Cardiac septum (tissue), 1 donor: ENCODE measurements at regions not wholly inside any gene's neighbourhood (a gene's known extent, or its start where the extent isn't known, plus 50 kb on each side); places are given as distances from the start of the nearest gene placed in this dataset.

Source experiments
- DNase-seq: peaks from one replicate; pipeline ENCODE4 v3.0.0-alpha.2; 2020; ENCODE audit warnings: low spot score
- intact Hi-C: fragments of 100-400 bp; cut with DNase I; formaldehyde crosslinking; loops from one replicate; pipeline ENCODE4 v1.14.0; 2022
- donor health status: DM: no; HTN: no; CAD: no.

GRCh38 chr14:44070046-44070445 is 437.0 kb downstream of the FSCB start:
- intact Hi-C loops = no loop called here
- no peak for DNase-seq

- no peak for DNase-seq
- intact Hi-C loops = no loop called here
These were observed 453.7 kb downstream of the FSCB start for GRCh38 chr14:44053422-44053821.

- no peak for DNase-seq
- intact Hi-C loops = no loop called here
These were observed 465.4 kb downstream of the FSCB start for GRCh38 chr14:44041700-44042099.

- intact Hi-C loops = no loop called here
- no peak for DNase-seq
These were observed 466.5 kb downstream of the FSCB start for GRCh38 chr14:44040561-44040960.

GRCh38 chr14:44036248-44036647 is 470.8 kb downstream of the FSCB start:
- intact Hi-C loops = no loop called here
- no peak for DNase-seq

GRCh38 chr14:44035707-44036106 is 471.4 kb downstream of the FSCB start:
- no peak for DNase-seq
- intact Hi-C loops = no loop called here

GRCh38 chr14:44030831-44031383 is 476.2 kb downstream of the FSCB start:
- intact Hi-C loops = no loop called here
- no peak for DNase-seq

GRCh38 chr14:44029933-44030332 is 477.1 kb downstream of the FSCB start:
- intact Hi-C loops = no loop called here
- DNase-seq = no peak

- intact Hi-C loops = no loop called here
- no peak for DNase-seq
These were observed 479.7 kb downstream of the FSCB start for GRCh38 chr14:44027397-44027796.

GRCh38 chr14:44010595-44010994 is 496.5 kb downstream of the FSCB start:
- DNase-seq = no peak
- intact Hi-C loops = no loop called here

GRCh38 chr14:44010071-44010470 is 497.0 kb downstream of the FSCB start:
- DNase-seq = no peak
- intact Hi-C loops = no loop called here

- intact Hi-C loops = no loop called here
- no peak for DNase-seq
These were observed 497.4 kb downstream of the FSCB start for GRCh38 chr14:44009642-44010041.

GRCh38 chr14:43988989-43989388 is 518.1 kb downstream of the FSCB start:
- intact Hi-C loops = no loop called here
- DNase-seq = no peak

GRCh38 chr14:43983721-43984120 is 523.4 kb downstream of the FSCB start:
- no peak for DNase-seq
- intact Hi-C loops = no loop called here

- DNase-seq = no peak
- intact Hi-C loops = no loop called here
These were observed 525.8 kb downstream of the FSCB start for GRCh38 chr14:43981135-43981768.

- intact Hi-C loops = no loop called here
- DNase-seq = no peak
These were observed 550.3 kb downstream of the FSCB start for GRCh38 chr14:43956741-43957140.

GRCh38 chr14:43949400-43949799 is 557.7 kb downstream of the FSCB start:
- intact Hi-C loops = no loop called here
- no peak for DNase-seq

GRCh38 chr14:43939836-43940235 is 567.2 kb downstream of the FSCB start:
- DNase-seq = no peak
- intact Hi-C loops = no loop called here

GRCh38 chr14:43938588-43939281 is 568.3 kb downstream of the FSCB start:
- intact Hi-C loops = no loop called here
- DNase-seq = no peak

- intact Hi-C loops = no loop called here
- no peak for DNase-seq
These were observed 570.1 kb downstream of the FSCB start for GRCh38 chr14:43937001-43937400.

GRCh38 chr14:43934102-43934501 is 573.0 kb downstream of the FSCB start:
- intact Hi-C loops = no loop called here

More at GRCh38 chr14:43934102-43934501, 573.0 kb downstream of the FSCB start:
- no peak for DNase-seq
